ENCODE measurements at regions not wholly inside any gene's neighbourhood (a gene's known extent, or its start where the extent isn't known, plus 50 kb on each side); places are given as distances from the start of the nearest gene placed in this dataset.
"Not testable (repeated sequence)": the region's sequence is repeated elsewhere in the genome, so short reads cannot be mapped to it uniquely, and the experiment has no call there.

DNA sequence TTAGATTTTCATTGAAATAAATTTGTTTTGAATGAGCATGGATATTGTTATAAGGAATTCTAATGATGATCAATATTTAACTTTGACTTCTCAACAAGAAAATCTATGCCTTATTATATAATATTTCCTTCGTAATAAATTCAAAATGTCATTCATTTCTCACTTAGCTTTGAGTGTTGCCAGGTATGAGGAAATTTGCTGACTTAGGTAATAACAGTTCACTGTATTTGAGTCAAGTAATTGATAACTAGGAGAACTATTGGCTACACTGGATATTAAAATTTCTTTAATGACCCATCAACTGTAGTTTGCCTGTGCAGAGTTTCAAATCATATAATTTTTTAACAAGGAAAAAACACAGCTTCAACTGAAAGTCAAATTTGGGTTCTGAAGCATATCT is 746.6 kb downstream of the SLITRK5 start:
- no peak for DNase-seq (ENCODE audit: low read depth)

DNA sequence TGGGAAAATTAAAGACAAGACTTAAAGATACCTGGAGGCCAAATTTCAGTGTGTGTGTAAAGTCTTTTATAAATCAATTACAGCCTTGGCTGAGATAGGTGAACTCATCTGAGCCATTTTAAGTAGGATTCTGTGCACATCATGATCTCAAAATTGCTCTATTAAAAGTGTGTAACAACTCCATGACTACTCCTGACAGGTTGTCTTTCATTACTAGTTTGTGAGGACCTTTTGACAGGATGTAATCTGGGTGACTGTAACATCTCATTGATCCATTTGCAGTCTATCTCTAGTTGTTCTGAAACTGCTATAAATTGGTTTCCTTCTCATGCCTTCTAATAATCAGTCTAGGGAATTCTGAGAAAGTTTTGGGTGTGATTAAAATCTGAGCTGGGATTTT is 753.3 kb downstream of the SLITRK5 start:
- DNase-seq (ENCODE audit: low read depth): no peak

DNA sequence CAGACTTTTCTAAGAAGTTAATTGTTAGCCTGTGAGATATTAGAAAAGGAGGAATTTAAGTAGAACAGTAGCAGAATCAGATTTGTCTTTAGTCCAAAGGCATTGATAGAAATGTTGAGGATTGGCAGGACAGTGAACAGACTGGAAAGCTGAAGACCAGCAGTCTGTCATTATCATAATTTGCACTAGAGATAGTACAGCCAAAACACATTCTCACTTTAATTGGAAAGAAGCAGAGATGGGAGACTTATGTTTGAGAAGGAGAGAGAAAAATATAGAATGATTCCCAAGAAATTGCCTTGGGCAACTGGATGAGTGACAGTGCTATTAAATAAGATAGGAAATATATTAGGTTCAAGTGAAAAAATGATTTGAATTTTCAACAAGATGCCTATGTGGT is 755.5 kb downstream of the SLITRK5 start:
- DNase-seq (ENCODE audit: low read depth): no peak

DNA sequence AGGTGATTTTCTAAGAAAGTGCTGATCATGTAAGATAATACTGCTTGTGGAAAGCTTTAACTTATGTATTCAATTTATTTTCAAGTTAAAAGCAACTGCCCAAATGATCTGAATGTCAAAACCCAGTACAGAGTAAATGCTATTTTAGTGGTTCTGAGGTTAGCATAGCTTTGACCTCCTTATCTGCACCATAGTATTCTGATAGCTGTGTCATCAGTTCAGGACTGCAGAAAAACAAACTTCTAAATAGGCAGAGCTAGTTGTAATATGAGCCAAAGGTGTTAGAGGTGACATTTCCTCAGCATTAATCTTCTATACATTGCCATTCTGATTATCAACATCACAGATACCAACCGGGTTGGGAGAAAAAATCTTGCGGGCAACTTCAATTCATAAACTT is 758.7 kb downstream of the SLITRK5 start:
- no peak for DNase-seq (ENCODE audit: low read depth)

DNA sequence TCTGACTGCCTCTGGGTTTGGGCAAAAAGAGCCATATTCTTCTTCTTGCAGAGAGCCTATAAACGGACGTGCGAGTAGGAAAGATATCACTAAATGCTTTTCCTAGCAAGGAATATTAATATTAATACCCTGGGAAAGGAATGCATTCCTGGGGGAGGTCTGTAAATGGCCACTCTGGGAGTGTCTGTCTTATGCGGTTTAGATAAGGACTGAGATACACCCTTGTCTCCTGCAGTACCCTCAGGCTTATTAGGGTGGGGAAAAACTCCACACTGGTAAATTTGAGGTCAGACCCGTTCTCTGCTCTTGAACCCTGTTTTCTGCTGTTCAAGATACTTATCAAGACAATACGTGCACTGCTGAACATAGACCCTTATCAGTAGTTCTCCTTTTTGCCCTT is 763.8 kb downstream of the SLITRK5 start:
- no peak for DNase-seq (ENCODE audit: low read depth)

DNA sequence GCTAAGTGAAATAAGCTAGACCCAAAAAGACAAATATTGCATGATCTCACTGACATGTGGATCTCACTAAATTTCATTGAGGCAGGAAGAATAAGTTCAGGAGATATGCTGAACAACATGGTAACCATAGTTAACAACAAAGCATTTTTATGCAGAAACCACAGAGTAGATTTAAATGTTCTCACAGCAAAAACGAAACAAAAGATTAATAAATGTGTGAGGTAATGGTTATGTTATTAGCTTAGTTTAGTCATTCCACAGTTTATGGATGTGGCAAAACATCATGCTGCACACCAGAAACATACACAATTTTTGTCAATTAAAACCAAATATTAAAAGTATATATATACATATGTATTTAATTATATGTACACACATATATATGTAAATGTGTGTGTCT is 765.8 kb downstream of the SLITRK5 start:
- DNase-seq (ENCODE audit: low read depth): no peak

DNA sequence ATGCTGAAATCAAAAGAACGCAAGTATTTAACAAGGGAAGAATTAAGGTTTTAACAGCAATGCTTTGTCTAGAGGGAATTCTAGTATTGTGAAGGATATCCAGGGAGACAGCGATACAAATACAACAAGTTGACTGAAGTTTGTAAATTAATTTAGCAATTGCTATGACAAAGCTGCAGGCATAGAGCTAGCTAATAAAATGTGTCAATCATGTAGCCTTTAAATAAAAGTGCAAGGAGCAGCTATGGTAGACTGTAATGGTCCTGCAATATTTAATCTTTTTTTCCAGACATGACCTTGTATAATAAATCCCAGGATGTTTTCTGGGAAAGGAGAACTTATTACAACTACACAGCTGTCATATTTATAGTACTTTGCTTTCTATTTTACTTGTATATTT is 779.3 kb downstream of the SLITRK5 start:
- DNase-seq (ENCODE audit: low read depth): no peak

DNA sequence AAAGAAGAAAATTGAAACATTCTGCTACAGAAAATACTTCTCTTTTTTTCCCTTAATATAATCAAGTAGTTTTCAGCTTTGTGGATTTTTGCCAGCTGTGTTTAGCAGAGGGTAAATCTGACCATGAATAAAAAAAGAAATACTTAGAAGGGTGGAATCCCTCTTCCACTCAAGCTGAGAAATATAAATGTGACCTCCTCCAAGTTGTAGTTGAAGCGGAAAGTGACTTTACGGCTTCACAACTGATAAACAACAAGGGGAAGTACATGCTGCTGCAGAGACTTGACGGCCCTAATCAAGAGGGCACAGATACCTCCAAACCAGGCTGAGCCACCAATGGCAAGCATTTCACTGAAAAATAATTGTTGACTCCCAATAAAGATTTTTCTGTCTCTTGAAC is 785.0 kb downstream of the SLITRK5 start:
- DNase-seq (ENCODE audit: low read depth): no peak

DNA sequence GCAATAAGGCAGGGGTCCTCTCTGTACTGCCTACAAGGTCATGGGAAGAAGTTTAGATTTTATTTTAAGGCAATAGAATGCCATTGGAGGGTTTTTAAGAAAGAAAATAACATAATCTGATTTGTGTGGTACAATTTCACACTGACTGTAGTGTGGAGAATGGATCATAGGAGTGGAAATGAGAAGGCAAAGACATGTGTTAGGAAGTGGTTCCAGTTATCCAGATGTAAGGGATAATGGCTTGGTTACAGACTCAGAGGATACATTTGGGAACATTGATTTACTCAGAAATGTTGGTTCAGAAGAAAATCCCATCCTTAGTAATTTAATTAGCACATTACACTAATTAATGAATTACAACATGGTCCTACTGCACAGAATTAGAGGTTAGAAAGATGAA is 788.2 kb downstream of the SLITRK5 start:
- no peak for DNase-seq (ENCODE audit: low read depth)

DNA sequence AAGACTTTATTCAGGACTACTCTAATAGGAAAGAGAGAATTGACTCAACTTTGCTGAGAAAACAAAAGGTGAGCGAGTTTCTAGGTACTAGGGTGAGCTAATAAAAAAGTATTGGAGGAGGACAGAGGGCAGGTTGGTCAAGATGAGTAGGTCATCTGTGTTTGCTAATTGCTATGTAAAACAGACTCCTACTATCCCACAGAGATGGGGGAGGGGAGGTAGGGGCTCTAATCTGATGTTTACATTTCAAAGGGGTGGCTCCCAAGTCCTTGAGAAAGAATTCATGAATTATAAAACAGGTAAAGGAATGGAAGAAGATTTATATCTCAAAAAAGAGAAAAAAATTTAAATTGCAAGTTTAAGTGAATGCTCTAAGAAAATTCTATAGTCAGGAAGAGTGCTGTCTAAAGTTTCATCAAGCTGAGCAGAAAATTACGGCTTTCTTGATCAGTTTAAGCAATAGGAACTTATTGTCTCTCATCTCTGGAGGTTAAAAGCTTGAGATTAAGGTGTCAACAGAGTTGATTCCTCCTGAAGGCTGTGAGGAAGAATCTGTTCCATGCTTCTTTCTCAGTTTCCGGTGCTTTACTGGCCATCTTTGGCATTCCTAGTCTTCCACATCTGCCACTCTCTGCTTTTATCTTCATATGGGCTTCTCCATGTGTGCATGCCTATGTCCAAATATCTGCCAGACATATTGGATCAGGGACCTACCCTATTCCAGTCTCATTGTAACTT is 790.3 kb downstream of the SLITRK5 start:
- DNase-seq (ENCODE audit: low read depth): no peak

DNA sequence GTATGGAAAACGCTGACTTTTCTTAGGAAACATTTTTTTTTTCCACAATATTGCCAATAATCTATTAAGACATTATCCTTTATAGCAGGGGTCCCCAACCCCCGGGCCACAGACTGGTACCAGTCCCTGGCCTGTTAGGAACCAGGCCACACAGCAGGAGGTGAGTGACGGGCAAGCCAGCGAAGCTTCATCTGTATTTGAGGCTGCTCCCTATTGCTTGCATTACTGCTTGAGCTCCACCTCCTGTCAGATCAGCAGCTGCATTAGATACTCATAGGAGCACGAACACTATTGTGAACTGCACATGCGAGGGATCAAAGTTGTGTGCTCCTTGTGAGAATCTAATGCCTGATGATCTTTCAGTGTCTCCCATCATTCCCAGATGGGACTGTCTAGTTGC is 793.7 kb downstream of the SLITRK5 start:
- no peak for DNase-seq (ENCODE audit: low read depth)

DNA sequence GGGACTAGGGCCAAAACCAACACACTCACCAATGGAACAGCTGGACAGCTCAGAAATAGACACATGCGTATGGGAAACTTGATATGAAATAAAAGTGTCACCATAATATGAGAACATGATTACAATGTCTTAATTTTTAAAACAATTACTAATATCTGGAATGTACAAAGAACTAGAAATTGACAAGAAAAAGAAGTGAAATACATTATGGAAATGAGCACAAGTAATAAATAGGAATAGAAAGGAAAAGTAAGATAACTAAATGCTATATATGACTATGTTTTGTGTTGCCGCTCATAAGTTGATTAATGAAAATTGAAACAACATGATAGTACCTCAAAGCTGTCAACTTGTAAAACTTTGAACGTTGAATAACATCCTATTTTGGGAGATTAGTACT is 801.1 kb downstream of the SLITRK5 start:
- no peak for DNase-seq (ENCODE audit: low read depth)

DNA sequence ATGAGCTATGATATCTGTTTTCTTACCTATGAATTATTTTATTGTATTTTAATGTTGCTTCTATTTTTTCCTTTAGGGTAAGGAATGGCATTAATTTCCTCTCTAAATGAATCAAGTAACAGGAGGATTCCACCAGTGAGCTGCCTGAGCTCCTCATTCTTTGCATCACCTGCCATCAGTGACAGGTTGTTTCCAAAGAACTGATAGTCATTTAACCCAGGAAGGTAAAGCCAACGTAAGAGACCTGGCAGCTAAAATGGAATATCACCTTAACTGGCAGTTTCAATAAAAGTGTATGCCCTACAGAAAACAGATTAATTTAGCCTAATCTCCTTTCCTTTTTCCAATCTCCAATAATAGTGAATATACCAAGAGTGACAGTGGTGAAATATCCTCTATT is 812.0 kb downstream of the SLITRK5 start:
- no peak for DNase-seq (ENCODE audit: low read depth)

DNA sequence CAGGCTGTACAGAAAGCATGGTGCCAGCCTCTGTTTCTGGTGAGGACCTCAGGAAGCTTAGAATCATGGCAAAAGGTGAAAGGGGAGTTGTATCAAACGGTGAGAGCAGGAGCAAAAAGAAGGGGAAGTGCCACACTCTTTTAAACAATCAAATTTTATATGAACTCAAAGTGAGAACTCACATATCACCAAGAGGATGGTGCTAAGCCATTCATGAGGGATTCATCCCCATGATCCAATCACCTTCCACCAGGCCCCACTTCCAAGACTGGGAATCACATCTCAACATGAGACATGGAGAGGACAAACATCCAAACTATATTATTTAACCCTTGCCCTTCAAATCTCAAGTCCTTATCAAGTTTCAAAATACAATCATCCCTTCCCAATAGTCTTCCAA is 836.7 kb downstream of the SLITRK5 start:
- DNase-seq (ENCODE audit: low read depth): no peak

DNA sequence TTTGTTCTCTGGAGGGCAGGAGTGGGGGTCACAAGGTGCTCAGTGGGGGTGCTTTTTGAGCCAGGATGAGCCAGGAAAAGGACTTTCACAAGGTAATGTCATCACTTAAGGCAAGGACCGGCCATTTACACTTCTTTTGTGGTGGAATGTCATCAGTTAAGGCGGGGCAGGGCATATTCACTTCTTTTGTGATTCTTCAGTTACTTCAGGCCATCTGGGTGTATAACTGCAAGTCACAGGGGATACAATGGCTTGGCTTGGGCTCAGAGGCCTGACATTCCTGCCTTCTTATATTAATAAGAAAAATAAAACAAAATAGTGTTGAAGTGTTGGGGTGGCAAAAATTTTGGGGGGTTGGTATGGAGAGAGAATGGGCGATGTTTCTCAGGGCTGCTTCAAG is 841.8 kb downstream of the SLITRK5 start:
- not testable (repeated sequence) for DNase-seq (ENCODE audit: low read depth)

DNA sequence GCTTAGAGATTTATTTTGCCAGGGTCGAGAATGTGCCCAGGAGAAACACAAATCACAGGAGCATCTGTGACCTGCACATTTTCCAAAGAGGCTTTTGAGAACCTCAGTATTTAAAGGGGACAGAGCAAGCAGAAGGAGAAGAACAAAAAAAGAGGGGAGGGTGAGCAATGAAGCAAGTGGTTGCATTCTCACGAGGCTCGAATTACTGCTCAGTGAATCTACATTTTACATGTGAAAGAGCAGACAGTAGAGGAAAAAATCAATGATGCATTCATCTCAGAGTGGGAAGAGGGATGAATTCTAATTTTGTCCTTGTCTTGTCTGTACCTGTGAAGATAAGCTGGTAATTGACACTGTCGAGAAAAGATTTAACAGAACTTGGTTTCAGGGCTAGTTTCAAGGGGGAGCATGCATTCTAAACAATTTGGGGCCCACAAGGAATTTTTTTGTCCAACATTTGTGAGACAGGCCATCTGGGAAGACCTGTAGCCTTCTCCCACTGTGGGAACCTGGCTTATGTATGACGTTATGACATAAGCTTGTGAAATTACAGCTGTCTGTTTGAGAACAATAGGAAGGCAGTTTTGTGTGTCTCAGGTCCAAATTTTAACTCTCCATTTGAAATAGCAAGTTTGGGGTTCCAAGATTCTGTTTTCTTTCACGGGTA is 855.1 kb downstream of the SLITRK5 start:
- DNase-seq (ENCODE audit: low read depth): no peak

DNA sequence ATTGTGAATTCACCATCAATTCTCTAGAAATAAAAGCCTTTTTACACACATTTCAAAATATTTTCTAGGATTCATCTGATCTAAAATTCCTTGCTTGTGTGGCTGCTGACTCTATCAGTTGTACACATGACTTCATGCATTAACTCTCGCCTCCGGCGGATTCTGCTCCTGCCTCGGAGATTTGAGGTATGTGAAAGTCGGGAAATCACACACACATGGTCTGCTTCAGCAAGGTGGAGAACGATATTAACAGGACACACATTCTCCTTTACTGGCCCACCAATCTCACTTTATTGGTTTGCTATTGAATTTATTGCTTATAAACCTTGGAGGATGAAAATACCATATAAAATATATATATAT is 855.7 kb downstream of the SLITRK5 start:
- DNase-seq (ENCODE audit: low read depth): no peak

DNA sequence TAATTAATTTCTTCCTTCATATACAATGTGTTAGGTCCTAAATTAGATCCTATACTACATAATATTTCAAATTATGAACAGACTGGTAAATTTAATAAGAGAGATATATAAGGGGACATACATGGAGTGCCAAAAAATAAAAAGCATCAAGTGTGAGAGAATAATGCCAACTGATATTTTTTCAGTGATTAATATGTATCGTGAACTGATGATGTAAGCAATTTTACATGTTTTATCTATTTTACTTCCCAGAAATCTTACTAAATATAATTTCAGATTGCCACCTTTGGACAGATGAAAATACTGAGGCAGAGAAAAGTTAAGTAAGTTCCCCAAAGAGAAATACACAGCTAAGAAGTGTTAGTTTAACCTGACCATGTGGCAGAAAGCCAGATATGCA is 870.8 kb downstream of the SLITRK5 start:
- no peak for DNase-seq (ENCODE audit: low read depth)

DNA sequence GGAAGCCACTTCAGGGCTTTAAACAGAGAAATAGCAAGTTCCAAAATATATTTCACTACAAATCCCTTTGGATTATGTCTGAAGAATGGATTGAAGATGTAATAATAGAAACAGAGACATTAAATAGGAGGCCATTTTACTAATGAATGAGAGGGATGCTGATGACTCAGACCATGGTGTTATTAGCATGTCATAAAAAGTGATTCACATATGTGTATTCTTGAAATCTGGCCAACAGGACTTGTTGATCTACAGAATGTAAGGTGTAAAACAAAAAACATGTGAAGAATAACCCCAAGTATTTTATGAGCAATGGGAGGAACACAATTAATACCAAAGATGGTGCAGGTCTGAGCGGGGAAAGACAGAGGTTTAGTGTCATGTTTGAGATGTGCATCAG is 873.7 kb downstream of the SLITRK5 start:
- no peak for DNase-seq (ENCODE audit: low read depth)

DNA sequence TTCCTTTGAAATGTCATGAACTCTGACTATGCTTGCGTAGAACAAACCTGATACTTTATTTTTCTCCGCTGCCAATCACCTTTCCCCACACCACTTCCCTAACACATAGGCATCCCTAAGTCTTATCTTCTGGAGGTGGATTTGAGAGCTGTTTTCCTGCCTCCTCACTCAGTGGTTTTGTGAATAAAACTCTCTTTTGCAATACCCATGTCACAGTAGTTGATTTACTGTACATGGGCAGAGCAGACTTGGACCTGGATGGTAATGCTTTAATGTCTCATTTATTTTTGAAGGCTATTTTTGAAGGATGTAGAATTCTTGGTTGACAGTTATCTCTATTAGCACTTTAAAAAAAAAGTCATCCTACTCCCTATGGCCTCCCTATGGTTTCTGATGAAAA is 881.8 kb downstream of the SLITRK5 start:
- DNase-seq (ENCODE audit: low read depth): no peak

DNA sequence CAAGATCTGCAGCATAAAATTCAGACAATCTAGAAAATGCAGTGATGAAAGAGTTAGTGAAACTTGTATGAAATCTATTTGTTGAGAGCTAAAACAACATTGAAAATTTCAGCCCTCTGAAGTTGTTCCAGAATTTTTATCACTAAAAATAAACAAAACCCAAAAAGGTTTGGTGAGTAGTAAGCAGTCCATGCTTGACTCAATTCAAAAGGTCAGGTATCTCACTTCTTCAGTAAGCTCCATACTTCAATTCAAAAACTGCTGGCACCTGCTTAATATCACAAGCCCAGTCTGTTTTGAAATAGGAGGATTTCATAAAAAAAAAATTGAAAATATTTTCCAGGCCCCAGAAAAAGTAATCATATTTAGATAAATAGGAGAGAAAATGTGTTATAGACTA is 894.4 kb downstream of the SLITRK5 start:
- DNase-seq (ENCODE audit: low read depth): no peak

DNA sequence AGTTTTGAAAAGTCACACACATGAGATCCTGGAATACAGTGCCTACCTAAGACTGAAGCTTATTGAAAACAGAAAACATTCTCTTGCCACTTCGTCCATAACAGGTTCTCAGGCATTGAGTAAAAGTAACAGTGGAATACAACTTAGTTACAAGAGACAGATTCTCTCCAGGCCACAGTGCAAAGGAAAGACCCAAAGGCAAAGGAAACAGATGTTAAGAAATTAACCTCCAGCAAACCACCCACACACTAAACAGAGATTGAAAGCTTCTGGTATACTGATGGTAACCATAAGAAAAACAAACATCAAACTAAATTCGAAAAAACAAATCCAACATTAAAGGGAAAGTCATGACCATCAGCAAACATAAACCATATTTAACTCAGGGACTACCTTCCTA is 914.7 kb downstream of the SLITRK5 start:
- no peak for DNase-seq (ENCODE audit: low read depth)

DNA sequence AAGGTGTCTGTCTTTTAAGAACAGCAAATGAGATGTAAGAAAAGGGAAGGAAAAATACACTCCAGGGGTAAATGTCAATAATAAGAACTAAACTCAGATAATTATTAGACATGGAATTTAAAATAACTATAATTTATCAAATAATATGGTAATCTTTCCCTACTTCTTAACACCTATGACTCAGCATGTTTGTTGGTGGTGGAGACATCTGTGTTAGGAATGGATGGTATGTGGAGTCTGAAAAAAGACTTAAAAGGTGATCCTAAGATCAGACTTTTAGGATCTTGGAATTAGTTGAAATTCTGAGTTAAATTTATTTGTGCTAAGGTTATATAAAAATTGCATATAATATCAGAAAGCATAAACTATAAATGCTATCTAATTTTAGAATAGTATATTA is 915.1 kb downstream of the SLITRK5 start:
- DNase-seq (ENCODE audit: low read depth): peak; percentile 28

DNA sequence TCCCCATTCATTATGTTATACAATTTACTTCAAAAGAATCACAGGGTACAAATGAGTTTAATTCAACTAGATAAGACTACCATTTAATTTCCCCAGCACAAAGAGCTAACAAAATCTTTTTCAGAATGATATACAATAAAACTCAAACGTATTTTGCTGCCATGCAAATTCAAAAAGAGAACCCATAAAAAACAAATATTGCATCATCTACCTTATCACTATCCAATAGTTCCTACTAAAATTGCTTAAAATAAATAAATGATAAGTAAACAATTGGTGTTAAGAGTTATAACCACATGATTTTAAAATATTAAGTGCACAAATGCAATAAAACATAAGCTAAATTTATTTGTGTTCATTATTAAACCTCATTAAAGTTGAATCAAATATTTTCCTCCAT is 919.4 kb downstream of the SLITRK5 start:
- no peak for DNase-seq (ENCODE audit: low read depth)
